ENCODE measurements at regions not wholly inside any gene's neighbourhood (a gene's known extent, or its start where the extent isn't known, plus 50 kb on each side); places are given as distances from the start of the nearest gene placed in this dataset.
"Not testable (repeated sequence)": the region's sequence is repeated elsewhere in the genome, so short reads cannot be mapped to it uniquely, and the experiment has no call there.

GRCh38 chr6:71205336-71205956 lies 83.2 kb upstream of the OGFRL1 start:
- FAIRE-seq = no peak

GRCh38 chr6:71206089-71206488 lies 82.5 kb upstream of the OGFRL1 start:
- no peak for FAIRE-seq

DNA sequence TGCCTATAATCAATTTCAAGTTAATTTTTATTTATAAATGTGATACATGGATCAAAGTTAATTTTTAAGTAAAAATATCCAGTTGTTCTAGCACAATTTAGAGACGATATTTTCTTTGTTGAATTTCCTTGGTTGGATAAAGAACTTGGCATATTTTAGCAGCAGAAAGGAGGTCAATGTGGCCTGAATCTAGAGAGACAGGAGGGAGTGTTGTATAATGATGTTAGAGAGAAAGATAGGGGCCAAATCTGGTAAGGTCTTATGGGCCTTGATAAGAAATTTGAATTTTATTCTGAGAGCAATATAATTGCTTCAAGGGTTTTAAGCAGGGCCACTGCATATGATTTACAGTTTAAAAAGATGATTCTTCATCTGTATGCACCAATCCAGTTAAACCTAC lies 79.4 kb upstream of the OGFRL1 start:
- no peak for FAIRE-seq

GRCh38 chr6:71209626-71210025 lies 79.0 kb upstream of the OGFRL1 start:
- no peak for FAIRE-seq

- FAIRE-seq = no peak
Measured at GRCh38 chr6:71211799-71212198, 76.8 kb upstream of the OGFRL1 start.

GRCh38 chr6:71220466-71220865 lies 68.1 kb upstream of the OGFRL1 start:
- FAIRE-seq = no peak

GRCh38 chr6:71222671-71223070 lies 65.9 kb upstream of the OGFRL1 start:
- FAIRE-seq = no peak

DNA sequence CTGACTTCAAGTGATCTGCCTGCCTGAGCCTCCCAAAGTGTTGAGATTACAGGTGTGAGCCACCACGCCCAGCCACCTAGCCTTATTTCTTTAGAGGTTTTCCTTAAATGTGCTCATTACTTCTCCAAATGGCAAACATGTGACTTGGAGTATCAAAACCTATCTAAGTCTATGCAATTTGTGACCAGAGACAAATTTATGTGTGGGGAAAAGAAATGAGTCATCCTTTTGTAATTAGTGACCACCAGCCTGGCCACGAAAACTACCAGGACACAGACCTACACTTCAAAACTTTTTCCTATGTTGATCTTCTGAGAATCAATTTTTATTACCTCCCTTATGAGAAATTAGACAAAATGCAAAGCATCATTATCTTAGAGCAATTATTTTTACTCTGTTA lies 64.6 kb upstream of the OGFRL1 start:
- no peak for FAIRE-seq

GRCh38 chr6:71226151-71226550 lies 62.5 kb upstream of the OGFRL1 start:
- no peak for FAIRE-seq

- FAIRE-seq = no peak
Measured at GRCh38 chr6:71228461-71229041, 60.1 kb upstream of the OGFRL1 start.

- no peak for FAIRE-seq
Measured at GRCh38 chr6:71229477-71229876, 59.1 kb upstream of the OGFRL1 start.

GRCh38 chr6:71232890-71233289 lies 55.7 kb upstream of the OGFRL1 start:
- not testable (repeated sequence) for FAIRE-seq

- no peak for FAIRE-seq
Measured at GRCh38 chr6:71236926-71237434, 51.6 kb upstream of the OGFRL1 start.

DNA sequence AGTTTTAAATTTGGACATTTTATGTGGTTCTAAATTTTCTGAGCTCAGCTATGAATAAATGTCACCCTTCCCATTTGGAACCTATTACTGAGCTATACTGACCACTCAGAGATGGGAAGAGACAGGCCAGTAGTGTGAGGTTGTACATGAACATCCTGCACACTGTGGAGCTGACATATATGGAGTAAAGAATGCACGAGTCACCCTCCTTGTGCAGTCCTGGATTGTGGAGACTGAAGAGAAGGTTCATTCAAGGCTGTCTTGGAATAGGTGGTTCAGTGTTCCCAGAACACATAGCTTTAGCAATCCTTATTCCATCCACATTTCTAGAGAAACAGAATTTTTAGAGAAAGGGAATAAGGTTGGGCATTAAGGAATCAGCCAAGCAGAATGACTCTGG lies 50.3 kb upstream of the OGFRL1 start:
- FAIRE-seq = no peak
